HCT116 (cell line): ENCODE measurements at regions not wholly inside any gene's neighbourhood (a gene's known extent, or its start where the extent isn't known, plus 50 kb on each side); places are given as distances from the start of the nearest gene placed in this dataset.

Experiments
- ELF1 ChIP-seq: IDR thresholded peaks from 2 replicates; pipeline ENCODE4 v1.6.1; 2012; ENCODE audit warnings: low read depth, borderline replicate concordance
- EZH2 ChIP-seq: fragments of 200-600 bp; sonication (generic); IDR thresholded peaks from 2 replicates; pipeline ENCODE4 v1.6.1; 2017; ENCODE audit warnings: antibody characterized with exemption, mixed run types
- POLR2AphosphoS5 ChIP-seq: IDR thresholded peaks from 2 replicates; pipeline ENCODE4 v1.6.1; 2011; ENCODE audit warnings: mild to moderate bottlenecking, low read depth, low read length, moderate library complexity
- SP1 ChIP-seq: IDR thresholded peaks from 2 replicates; pipeline ENCODE4 v1.6.1; 2012; ENCODE audit warnings: low read depth
- SRF ChIP-seq: IDR thresholded peaks from 2 replicates; pipeline ENCODE4 v1.6.1; 2012; ENCODE audit warnings: low read depth
- YY1 ChIP-seq: IDR thresholded peaks from 2 replicates; pipeline ENCODE4 v1.6.1; 2011; ENCODE audit warnings: low read length, low read depth, moderate library complexity, mild to moderate bottlenecking; ENCODE audit not compliant: insufficient replicate concordance; ENCODE audit errors: extremely low read depth
- TF ChIP-seq, protein P1 (sequence below), 3 experiments: fragments of 200-600 bp in 1 of 3; sonication (generic) in 1 of 3; IDR thresholded peaks in 2 of 3; conservative IDR thresholded peaks in 1 of 3; 2 replicates each; pipeline ENCODE4 v1.5.1; 2012 to 2017; ENCODE audit warnings: low read depth in 2 of 3, low read length in 2 of 3, antibody characterized with exemption in 1 of 3, borderline replicate concordance in 1 of 3, control low read depth in 1 of 3, mild to moderate bottlenecking in 1 of 3, mixed read lengths in 1 of 3, mixed run types in 1 of 3, moderate library complexity in 1 of 3; ENCODE audit not compliant: insufficient read depth in 1 of 3

DNA sequence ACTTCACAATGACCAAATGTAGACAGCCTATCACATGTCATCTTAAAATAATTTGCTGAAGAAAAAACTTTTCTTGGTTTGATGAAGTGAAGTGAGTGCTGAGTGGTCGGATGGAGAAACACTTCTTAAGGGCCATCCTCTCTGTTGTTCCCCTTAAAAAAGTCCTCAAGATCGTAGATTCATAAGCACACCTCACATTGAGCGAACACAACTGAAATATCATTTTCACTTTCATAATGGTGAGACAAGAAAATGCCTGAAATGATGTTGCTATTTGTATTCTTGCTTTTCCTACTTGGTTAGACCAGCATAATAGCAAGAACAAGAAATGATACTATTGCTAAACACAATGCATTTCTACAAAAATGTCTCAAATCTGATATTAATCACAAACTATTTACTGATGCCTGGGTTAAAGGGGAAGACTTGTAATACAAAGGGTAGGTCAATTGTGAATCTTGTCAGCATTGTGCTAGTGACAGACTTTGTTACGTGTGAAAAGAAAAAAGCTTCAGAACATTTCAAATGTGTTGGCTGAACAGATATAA, 305.6 kb upstream of the NR3C2 start:
- TF ChIP-seq, protein P1, sequence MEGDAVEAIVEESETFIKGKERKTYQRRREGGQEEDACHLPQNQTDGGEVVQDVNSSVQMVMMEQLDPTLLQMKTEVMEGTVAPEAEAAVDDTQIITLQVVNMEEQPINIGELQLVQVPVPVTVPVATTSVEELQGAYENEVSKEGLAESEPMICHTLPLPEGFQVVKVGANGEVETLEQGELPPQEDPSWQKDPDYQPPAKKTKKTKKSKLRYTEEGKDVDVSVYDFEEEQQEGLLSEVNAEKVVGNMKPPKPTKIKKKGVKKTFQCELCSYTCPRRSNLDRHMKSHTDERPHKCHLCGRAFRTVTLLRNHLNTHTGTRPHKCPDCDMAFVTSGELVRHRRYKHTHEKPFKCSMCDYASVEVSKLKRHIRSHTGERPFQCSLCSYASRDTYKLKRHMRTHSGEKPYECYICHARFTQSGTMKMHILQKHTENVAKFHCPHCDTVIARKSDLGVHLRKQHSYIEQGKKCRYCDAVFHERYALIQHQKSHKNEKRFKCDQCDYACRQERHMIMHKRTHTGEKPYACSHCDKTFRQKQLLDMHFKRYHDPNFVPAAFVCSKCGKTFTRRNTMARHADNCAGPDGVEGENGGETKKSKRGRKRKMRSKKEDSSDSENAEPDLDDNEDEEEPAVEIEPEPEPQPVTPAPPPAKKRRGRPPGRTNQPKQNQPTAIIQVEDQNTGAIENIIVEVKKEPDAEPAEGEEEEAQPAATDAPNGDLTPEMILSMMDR (IDR thresholded peaks at IDR 0.05 in 2 of 3, conservative IDR thresholded peaks at IDR 0.05 in 1 of 3; ENCODE audit: borderline replicate concordance in 1 of 3, insufficient read depth in 1 of 3, low read depth in 2 of 3, low read length in 2 of 3): no peak
- TF ChIP-seq YY1: no peak
- TF ChIP-seq SP1: no peak
- TF ChIP-seq ELF1: no peak
- no peak for TF ChIP-seq SRF
- no peak for TF ChIP-seq EZH2
- TF ChIP-seq POLR2AphosphoS5: no peak
